ENCODE measurements at regions not wholly inside any gene's neighbourhood (a gene's known extent, or its start where the extent isn't known, plus 50 kb on each side); places are given as distances from the start of the nearest gene placed in this dataset.
A peak's percentile ranks its signal among the peaks of the same experiment; 100 is the strongest.

- no peak for TF ChIP-seq CTCF (IDR thresholded peaks at IDR 0.05)
Observed at GRCh38 chr12:17284873-17285272, 678.9 kb upstream of the LMO3 start.

- no peak for TF ChIP-seq CTCF (IDR thresholded peaks at IDR 0.05)
Observed at GRCh38 chr12:17283563-17283962, 677.6 kb upstream of the LMO3 start.

- peak; percentile 44 for TF ChIP-seq CTCF (IDR thresholded peaks at IDR 0.05)
Observed at GRCh38 chr12:17278946-17279345, 673.0 kb upstream of the LMO3 start.

GRCh38 chr12:17276196-17276595, 670.2 kb upstream of the LMO3 start:
- TF ChIP-seq CTCF (IDR thresholded peaks at IDR 0.05): no peak

- no peak for TF ChIP-seq CTCF (IDR thresholded peaks at IDR 0.05)
Observed at GRCh38 chr12:17266856-17267255, 660.9 kb upstream of the LMO3 start.

GRCh38 chr12:17264603-17265002, 658.6 kb upstream of the LMO3 start:
- TF ChIP-seq CTCF (IDR thresholded peaks at IDR 0.05): no peak

- TF ChIP-seq CTCF (IDR thresholded peaks at IDR 0.05): no peak
Observed at GRCh38 chr12:17239874-17240273, 633.9 kb upstream of the LMO3 start.

- no peak for TF ChIP-seq CTCF (IDR thresholded peaks at IDR 0.05)
Observed at GRCh38 chr12:17235996-17236395, 630.0 kb upstream of the LMO3 start.

Measured in LNCAP (cell line).